Nephron progenitor cell (in vitro differentiated cells): ENCODE measurements at regions not wholly inside any gene's neighbourhood (a gene's known extent, or its start where the extent isn't known, plus 50 kb on each side); places are given as distances from the start of the nearest gene placed in this dataset.
"Not testable (repeated sequence)": the region's sequence is repeated elsewhere in the genome, so short reads cannot be mapped to it uniquely, and the experiment has no call there.

Experiments
- DNase-seq: peaks from one replicate; pipeline ENCODE4 v3.0.0; 2021
- H3K27ac Mint-ChIP-seq: 2 replicates; pipeline ENCODE4 v1.8.0; 2021; ENCODE audit warnings: mild to moderate bottlenecking, moderate library complexity, mixed read lengths
- H3K27me3 Mint-ChIP-seq: 2 replicates; pipeline ENCODE4 v1.8.0; 2021; ENCODE audit warnings: mild to moderate bottlenecking, low read depth, mixed read lengths; ENCODE audit not compliant: poor library complexity
- H3K36me3 Mint-ChIP-seq: 2 replicates; pipeline ENCODE4 v1.8.0; 2021; ENCODE audit warnings: low read depth, mixed read lengths
- H3K4me1 Mint-ChIP-seq: 2 replicates; pipeline ENCODE4 v1.8.0; 2021; ENCODE audit warnings: mixed read lengths
- H3K4me3 Mint-ChIP-seq: 2 replicates; pipeline ENCODE4 v1.8.0; 2021; ENCODE audit warnings: mild to moderate bottlenecking, moderate library complexity, mixed read lengths
- H3K9me3 Mint-ChIP-seq: 2 replicates; pipeline ENCODE4 v1.8.0; 2021; ENCODE audit warnings: mild to moderate bottlenecking, moderate library complexity, mixed read lengths
- TF ChIP-seq, protein P1 (sequence below): fragments of 200-600 bp; sonication (generic); IDR thresholded peaks from 2 replicates; pipeline ENCODE4 v1.5.0; 2021; ENCODE audit warnings: antibody characterized with exemption

GRCh38 chr1:222377428-222378088 lies 170.3 kb downstream of the HHIPL2 start:
- Mint-ChIP-seq H3K9me3 (peaks cover 20% of the 10 kb centered on the region), H3K27me3 (peaks cover 6% of the 10 kb centered on the region), H3K4me3 (no peak overlapping the region), H3K4me1 (peaks cover 32% of the 10 kb centered on the region), H3K27ac (no peak overlapping the region), H3K36me3 (no peaks in the 10 kb centered on the region)
- DNase-seq = no peak
- TF ChIP-seq, protein P1, sequence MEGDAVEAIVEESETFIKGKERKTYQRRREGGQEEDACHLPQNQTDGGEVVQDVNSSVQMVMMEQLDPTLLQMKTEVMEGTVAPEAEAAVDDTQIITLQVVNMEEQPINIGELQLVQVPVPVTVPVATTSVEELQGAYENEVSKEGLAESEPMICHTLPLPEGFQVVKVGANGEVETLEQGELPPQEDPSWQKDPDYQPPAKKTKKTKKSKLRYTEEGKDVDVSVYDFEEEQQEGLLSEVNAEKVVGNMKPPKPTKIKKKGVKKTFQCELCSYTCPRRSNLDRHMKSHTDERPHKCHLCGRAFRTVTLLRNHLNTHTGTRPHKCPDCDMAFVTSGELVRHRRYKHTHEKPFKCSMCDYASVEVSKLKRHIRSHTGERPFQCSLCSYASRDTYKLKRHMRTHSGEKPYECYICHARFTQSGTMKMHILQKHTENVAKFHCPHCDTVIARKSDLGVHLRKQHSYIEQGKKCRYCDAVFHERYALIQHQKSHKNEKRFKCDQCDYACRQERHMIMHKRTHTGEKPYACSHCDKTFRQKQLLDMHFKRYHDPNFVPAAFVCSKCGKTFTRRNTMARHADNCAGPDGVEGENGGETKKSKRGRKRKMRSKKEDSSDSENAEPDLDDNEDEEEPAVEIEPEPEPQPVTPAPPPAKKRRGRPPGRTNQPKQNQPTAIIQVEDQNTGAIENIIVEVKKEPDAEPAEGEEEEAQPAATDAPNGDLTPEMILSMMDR = no peak

DNA sequence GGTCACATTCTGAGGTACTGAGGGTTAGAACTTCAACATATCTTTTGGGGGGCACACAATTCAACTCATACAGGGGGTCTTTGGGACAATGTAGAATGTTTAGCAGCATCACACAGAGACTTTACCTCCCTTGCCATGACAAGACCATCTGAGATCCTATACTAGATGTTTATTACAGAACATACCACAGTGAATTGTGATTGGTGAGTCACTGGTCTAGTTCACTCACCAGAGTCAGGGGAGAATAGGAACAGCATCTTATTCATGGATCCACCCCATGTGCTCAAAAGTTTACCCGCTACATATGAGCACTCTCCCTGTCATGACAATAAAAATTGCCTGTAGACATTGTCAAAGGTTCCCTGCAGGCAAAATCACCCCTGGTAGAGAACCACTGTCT lies 171.1 kb downstream of the HHIPL2 start:
- DNase-seq, H3K4me3 Mint-ChIP-seq, H3K36me3 Mint-ChIP-seq, H3K27me3 Mint-ChIP-seq, H3K27ac Mint-ChIP-seq: not testable (repeated sequence)
- H3K9me3 Mint-ChIP-seq = peaks cover 16% of the 10 kb centered on the region
- peaks cover 25% of the 10 kb centered on the region for H3K4me1 Mint-ChIP-seq

- peaks cover 6% of the 10 kb centered on the region for H3K27me3 Mint-ChIP-seq
- H3K27ac Mint-ChIP-seq = no peak overlapping the region
- peaks cover 13% of the 10 kb centered on the region for H3K9me3 Mint-ChIP-seq
- H3K4me1 Mint-ChIP-seq = peaks cover 18% of the 10 kb centered on the region
- TF ChIP-seq, protein P1 = no peak
- no peaks in the 10 kb centered on the region for H3K36me3 Mint-ChIP-seq
- no peak for DNase-seq
- H3K4me3 Mint-ChIP-seq = no peak overlapping the region
Observed at GRCh38 chr1:222375701-222376100, 172.2 kb downstream of the HHIPL2 start.

DNA sequence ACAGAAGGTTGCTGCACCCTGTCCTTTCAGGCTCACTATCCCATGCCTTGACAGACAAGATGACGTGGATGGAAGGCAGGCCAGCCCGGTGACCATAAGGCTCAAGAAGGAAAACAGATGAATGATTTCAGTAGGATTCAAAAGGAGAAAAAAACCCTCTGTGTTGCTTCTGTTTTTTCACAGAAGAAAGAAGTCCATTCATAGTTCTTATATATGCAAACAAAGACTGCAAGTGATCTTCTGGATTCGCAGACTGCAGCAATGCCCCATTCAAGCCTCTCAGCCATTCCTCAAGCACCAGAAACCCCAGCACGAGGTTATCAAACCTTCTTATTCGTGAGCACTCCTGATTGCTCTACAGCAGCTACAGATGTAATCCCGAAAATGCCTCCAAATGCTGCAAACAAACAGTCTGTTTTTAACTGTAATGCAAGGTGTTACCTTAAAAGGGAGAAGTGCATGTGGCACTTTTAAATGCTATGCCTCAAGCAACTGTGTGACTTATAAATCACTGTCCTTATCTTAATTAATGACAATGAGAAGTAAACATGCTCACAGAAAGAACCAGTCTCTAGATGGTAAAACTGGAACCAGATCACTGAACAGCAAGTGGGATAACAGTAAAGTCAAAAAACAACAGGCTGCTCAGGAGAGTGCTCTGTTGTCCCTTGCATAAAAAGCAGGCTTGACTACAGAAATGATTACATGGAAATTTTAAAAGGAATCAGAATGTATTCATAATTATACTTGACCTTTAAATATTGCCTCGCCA lies 173.9 kb downstream of the HHIPL2 start:
- TF ChIP-seq, protein P1 = no peak

GRCh38 chr1:222373216-222373615 lies 174.7 kb downstream of the HHIPL2 start:
- Mint-ChIP-seq H3K36me3 (no peaks in the 10 kb centered on the region), H3K4me1 (peaks cover 18% of the 10 kb centered on the region), H3K9me3 (no peaks in the 10 kb centered on the region), H3K4me3 (no peak overlapping the region), H3K27ac (no peak overlapping the region), H3K27me3 (peaks cover 6% of the 10 kb centered on the region)
- DNase-seq = no peak
- TF ChIP-seq, protein P1 = no peak

More for the DNA sequence above, 173.9 kb downstream of the HHIPL2 start:
- DNase-seq = no peak
- Mint-ChIP-seq H3K36me3 (no peaks in the 10 kb centered on the region), H3K4me1 (peaks cover 18% of the 10 kb centered on the region), H3K27me3 (peaks cover 6% of the 10 kb centered on the region), H3K4me3 (no peak overlapping the region), H3K9me3 (no peaks in the 10 kb centered on the region), H3K27ac (peak overlapping the region; percentile 24)

DNA sequence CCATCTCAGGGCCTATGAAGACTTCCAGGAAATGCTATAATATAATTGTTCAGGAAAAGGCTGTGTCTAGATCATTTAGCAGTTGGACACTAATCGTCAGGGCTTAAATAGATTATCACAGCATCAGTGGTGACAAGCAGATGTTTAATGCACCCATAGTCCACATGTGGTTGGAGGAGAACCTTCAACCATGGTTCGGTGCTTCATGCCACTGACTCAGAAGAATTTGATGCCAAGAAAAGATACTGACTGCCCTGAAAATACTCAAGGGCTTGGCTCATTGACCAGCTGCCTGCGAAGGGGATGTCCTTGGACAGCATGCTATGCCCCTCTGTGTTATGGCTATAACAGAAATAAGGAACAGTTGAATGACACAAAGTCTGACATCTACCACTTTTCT lies 175.7 kb downstream of the HHIPL2 start:
- H3K27ac Mint-ChIP-seq = no peak overlapping the region
- no peak overlapping the region for H3K4me3 Mint-ChIP-seq
- TF ChIP-seq, protein P1 = no peak
- peaks cover 18% of the 10 kb centered on the region for H3K4me1 Mint-ChIP-seq
- no peak for DNase-seq
- no peaks in the 10 kb centered on the region for H3K9me3 Mint-ChIP-seq
- H3K36me3 Mint-ChIP-seq = no peaks in the 10 kb centered on the region
- peaks cover 9% of the 10 kb centered on the region for H3K27me3 Mint-ChIP-seq
